CD4-positive, alpha-beta T cell treated with Interleukin-4 for 4 hours (primary cell): ENCODE measurements at regions not wholly inside any gene's neighbourhood (a gene's known extent, or its start where the extent isn't known, plus 50 kb on each side); places are given as distances from the start of the nearest gene placed in this dataset.

Source experiments
- DNase-seq: peaks from one replicate; pipeline ENCODE4 v3.0.0-alpha.2; 2020

GRCh38 chr10:123500110-123500509 is 166.0 kb upstream of the GPR26 start:
- DNase-seq = no peak

DNA sequence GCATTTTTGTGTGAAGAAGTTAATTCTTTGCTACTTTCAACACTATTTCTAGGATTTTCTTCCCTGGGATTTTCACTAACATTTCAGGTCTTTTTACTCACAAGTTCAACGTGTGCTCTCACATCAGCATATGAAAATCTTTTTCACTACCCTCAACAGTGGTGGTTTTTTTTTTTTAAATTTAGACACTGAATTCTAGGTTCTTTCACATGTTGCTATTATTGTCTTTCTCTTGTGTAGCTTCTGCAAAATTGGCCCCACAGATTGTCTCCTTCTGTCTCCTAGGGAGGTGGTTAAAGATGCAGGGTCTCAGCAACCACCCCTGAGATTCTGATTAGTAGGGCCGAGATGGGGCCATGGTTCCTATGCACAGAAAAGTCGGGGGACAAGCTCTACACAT is 165.0 kb upstream of the GPR26 start:
- no peak for DNase-seq

DNA sequence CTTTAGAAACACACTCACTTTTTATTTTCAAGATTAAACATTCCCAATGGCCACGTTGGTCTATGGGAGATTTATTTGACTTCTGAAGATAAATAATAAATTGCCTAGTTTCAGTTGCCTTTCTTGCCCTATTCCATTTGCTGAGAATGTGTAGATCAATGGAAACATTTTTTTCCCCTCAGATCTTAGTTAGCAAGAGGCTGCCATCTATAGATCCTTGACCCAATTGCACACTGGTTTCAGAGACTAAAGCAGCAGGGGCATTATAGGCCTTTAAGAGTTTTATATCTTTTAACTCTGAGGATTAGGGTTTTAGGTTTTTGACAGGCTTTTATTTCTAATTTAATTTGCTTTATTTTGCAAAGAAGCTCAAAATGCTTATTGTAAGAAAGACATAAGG is 163.2 kb upstream of the GPR26 start:
- no peak for DNase-seq

DNA sequence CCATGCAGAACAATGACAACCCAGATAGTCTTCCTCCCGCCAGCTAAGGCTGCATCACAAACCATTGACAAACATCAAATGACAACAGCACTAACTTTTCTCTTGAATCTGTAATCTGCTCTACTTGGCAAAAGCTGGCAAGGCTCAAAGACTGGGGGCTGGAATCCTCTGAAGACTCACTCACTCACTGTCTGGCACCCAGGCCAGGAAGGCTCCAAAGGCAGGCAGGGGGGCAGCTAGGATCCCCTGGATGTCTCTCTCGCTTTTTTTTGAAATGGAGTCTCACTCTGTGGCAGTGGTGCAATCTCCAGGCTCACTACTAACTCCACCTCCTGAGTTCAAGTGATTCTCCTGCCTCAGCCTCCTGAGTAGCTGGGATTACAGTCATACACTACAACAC is 159.7 kb upstream of the GPR26 start:
- no peak for DNase-seq

GRCh38 chr10:123507298-123507697 is 158.9 kb upstream of the GPR26 start:
- DNase-seq = no peak

GRCh38 chr10:123509338-123509737 is 156.8 kb upstream of the GPR26 start:
- DNase-seq = no peak

DNA sequence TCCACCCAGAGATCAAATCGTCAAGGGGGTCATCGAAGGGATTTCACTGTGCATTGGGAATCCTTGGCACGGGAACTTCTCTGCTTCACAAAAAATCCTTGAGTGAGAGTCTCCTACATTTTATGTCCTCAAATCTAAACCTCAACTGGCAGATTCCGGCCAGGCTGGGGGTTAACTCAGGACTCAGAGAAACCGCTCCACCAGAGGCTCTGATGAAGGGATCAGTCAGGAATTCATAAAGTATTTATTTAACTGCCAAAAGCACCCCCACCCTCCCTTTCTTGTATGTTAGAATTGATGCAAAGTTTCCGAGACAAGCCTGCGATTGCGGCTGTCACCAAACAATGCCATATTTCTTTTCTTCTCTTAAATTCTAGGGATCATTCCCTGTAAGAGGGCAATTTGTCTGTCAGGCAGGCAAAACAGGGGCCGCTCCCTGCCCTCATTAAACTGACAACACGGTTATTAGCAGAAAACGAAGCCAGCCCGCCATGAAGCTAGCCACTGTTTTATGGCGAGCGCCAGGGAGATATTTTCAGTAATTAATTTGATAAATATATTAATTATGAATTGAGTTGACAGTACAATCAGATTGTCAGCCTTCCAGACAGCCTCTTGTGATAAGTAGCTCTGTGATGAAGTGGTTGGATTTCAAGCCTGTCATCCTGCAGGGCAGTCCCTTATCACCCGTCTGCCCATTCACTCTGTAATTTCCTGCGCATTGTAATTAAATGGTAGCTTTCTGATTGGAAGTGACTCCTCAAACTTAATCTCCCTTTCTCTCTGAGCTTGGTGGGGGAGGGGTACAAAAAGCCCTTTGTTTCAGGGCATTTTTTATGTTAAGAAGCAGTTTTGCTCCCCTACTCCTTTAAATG is 153.0 kb upstream of the GPR26 start:
- no peak for DNase-seq

DNA sequence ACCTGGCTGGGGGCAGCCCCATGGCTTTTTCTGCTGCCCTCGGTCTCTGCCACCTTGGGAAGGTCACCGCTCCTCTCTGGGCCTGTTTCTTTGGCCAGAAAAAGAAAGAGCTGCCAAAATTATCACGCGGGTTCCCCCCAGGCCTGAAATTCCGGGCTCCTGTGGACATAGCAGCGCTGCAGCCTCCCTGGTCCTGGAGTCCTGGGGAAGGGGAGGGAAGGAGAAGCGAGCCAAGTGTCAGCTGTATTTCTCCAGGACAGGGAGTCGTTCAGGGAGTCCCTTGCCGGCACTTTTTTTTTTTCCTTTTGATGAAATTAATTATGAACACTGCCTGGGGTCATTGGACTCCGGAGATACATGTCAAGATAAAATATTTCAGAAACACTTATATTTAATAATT is 152.3 kb upstream of the GPR26 start:
- no peak for DNase-seq

DNA sequence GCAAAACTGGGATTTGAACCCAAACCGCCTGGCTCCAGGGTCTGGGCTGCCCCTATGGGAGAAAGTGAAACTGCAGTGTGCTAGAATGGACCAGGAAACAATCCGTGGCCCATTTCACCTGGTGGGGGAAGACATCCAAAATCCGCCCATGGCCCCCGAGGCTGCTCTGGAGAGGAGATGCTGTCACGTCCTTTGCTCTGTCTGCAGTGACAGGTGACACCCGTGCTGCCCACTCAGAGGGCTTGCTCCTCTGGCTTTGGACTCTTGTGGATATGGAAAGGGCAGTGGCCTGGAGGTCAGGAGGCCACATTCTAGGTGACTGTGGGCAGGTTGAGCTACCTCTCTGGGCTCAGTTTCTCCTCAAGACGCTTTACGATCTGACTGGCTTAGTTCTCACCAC is 151.2 kb upstream of the GPR26 start:
- DNase-seq = no peak

DNA sequence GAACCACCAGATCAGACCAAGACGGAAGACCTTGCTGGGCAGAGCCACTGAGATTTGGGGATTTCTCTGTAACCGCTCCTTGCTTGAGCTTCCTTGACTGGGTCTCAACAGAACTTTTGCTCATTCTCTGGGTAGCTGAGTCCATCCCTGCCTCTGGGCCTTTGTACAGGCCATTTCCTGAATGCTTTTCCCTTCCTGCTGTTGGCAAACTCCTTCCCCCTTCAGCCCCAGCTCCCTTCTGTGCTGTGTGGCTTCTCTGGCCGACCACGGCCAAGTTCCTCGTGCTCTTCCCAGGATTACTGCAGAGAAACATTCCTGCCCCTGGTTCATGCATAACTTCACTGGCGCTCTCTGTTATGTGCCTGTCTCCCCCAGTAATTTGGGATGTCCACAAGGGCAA is 150.5 kb upstream of the GPR26 start:
- DNase-seq = no peak

DNA sequence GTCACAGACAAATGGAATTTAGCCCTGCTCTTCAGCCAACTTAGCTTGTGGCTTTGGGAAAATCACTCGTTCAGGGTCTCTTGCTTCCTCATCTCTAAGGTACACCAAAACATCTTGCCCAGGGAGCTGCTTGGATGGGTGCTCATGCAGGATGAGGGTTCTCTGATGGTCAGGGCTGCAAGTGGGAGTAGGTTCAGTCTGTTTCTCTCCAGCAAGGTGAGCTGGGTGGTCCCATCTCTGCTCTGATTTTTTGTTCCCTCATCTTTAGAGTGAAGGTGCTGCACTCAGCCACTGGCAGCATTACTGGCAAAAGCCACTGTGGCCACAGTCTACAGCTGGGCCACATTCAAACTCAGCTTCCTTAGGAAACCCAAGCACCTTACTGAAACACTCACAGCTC is 149.9 kb upstream of the GPR26 start:
- DNase-seq = no peak

GRCh38 chr10:123517426-123517825 is 148.7 kb upstream of the GPR26 start:
- DNase-seq = no peak

DNA sequence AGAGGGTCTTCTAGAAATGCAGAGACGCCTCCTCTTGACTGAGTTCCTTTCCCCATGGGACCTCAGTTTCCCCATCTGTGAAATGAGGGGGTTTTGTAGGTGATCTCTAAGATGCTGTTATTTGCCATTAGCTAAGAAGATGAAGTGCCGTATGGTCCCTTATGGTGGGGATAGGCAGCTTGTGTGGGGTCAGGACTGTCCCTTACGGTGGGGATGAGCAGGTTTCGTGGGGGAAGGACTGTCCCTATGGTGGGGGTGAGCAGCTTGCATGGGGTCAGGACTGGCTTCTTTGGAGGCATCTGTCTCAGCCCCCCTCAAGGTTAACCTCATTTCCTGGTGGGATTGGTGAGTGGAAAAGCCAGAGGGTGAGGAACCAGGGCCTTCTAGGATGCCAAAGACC is 148.3 kb upstream of the GPR26 start:
- DNase-seq = no peak

- no peak for DNase-seq
These were observed 147.4 kb upstream of the GPR26 start for GRCh38 chr10:123518765-123519164.

DNA sequence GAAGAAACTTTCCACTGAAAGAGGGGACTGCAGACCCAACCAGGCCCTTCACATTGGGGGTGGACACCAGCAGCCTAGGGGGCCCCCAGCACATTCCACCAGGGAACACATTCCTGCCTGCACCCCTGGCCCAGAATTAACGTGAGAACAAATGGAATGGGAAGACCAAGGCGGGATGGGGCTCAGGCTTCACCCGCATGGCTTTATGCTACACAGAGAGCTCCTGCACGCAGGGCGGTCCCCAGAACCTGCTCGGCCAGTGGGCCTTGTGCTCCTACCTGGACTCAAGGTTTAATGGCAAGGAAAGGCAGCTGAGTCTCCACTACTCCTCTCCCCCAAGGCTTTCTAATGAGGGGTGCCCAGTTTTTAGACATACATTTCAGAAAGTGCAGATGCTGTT is 146.3 kb upstream of the GPR26 start:
- DNase-seq = no peak

GRCh38 chr10:123521076-123521475 is 145.1 kb upstream of the GPR26 start:
- DNase-seq = no peak

- DNase-seq = no peak
These were observed 144.6 kb upstream of the GPR26 start for GRCh38 chr10:123521556-123521955.

DNA sequence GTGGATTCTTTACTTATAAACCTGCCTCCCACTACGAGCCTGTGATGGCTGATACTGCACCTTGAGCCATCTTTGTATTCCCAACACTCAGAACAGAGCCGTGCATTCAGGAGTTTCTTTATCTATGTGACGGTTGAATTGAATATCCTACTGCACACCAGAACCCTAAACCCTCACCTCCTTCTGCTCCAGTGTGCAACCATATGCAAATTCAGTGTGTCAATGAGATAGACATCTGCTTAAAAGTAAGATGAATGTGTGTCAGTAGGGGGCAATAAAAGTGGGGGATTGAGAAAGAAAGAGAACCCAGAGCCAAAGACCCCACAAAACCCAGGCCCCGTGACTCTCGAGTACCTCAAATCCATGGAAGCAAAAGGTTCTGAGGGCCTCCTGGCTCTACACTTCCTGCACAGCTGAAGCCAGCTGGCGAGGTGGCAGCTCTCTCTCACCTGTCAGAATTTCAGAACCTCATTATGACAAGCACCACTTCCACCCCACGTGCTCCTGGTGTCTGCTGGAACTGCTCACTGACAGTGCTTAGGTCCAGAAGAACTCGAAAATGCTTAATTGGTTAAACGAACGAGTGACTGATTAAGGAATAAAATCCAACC is 143.3 kb upstream of the GPR26 start:
- no peak for DNase-seq

DNA sequence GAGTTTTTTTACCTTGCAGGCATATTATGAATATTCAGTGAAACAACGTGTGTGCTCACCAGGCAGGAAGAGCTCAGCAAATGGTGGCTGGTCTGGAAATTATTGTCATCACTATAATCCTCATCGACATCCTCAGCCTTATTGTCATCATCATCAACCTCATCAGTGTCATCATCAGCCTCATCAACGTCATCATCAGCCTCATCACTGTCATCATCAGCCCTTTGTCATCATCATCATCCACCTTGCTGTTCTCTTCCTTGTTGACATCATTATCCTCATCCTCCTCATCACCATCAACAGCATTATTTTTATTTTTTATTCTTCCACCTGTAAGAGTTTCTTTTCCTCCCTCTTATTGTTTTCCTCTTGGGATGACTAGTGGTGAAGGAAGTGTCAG is 142.3 kb upstream of the GPR26 start:
- DNase-seq = no peak

GRCh38 chr10:123526356-123527064 is 139.6 kb upstream of the GPR26 start:
- DNase-seq = no peak

DNA sequence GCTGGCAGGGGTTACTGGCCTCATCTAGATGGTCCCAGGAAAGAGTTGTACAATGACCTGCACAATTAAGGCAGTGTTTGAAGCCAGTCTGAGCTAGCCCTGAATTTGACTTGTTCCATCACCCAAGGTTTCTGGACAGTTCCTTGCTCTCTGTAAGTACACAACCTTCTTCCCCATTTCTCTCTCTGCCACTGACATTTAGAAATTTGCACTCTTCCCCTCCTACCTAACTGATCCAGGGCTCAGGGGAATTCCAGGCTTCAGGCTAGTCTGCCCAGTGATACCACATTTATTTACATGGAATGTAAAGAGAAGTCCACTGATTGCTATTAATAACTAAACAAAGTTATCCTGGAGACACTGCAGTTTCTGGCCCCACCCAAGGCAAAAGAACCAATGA is 139.0 kb upstream of the GPR26 start:
- no peak for DNase-seq

DNA sequence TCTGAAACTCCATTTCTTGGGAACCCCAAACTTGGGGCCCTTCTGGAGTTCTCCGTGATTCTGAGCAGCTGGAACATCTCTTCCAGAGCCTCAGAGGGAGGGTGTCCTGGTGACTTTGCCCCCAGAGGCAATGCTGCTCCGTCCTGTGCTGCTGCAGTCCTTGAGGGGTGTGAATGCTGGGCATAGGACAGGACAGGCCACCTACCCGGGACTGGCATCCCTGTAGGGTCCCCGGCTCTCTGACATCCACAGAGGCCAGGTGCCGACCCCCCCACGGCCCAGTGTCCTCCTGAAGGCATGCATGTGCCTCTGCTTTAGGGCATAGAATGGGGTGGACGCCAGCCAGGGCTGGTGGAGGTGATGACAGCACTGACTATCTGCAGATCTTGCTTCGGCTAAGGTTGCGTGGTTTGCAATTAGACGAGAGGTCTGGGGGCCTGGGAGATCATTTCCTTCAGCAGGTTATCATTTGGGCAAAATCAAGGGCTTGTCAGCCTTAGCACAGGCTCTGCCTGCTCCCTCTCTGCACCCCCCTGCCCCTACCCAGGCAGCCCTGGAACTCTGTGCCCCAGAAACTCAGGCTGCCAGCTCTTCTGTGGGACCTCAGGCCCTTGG is 136.9 kb upstream of the GPR26 start:
- no peak for DNase-seq

- DNase-seq = no peak
These were observed 135.8 kb upstream of the GPR26 start for GRCh38 chr10:123530166-123530870.
